ENCODE measurements at regions not wholly inside any gene's neighbourhood (a gene's known extent, or its start where the extent isn't known, plus 50 kb on each side); places are given as distances from the start of the nearest gene placed in this dataset.

DNA sequence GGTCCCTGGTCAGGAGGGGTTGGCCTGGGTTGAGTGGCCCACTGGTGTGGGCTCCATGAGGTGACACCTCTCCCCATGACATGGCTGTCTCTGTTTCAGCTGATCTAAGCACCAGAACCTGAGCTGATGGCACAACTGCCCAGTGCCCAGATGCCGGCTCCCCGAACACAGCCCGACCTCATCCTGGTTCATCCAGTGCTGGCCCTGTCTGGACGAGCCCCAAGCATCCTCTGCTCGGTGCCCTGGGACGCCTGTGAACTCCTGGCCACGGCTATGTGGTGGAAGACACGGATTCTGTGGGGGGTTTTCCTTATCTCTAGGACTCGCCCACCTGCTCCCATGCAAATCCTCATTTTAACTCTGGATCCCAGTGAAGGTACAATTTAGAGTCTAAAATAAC is 389.2 kb downstream of the SHANK2 start:
- no peak for DNase-seq

DNA sequence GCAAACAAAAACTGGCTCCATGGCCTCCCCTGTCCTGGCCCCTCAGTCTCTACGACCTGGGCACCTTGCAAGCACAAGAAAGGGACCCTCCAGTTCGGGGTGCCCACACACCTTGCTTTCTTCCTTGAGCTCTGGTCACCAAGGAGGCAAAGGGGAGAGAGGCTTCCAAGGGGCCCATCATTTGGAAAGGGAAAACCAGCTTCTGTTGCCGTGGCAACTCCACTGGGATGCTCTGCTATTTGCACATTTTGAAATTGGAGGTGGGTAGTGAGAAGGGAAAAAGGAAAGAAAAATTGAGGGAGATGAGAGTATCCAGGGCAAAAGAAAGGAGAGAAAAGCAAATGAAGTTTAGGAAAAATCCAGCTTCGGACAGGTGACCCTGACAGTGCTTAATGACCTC is 388.4 kb downstream of the SHANK2 start:
- no peak for DNase-seq

DNA sequence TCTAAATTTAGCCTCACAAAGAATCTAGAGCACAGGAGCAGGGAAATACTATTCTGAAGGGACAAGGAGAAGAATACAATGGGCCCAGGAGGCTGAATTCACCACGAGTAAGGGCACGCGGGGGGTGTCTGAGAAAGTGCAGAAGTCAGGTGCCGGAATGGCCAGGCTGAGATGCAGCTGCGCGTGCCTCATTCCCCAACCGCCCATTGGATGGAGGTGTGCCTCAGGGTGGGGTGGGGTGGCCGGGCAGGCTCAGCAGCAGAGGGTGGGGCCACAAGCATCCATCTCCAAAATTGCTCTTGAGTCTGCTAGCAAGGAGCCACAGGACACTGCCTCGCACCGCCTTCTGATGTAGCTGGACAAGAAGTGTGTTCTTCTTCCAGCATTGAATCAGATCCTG is 387.0 kb downstream of the SHANK2 start:
- no peak for DNase-seq

DNA sequence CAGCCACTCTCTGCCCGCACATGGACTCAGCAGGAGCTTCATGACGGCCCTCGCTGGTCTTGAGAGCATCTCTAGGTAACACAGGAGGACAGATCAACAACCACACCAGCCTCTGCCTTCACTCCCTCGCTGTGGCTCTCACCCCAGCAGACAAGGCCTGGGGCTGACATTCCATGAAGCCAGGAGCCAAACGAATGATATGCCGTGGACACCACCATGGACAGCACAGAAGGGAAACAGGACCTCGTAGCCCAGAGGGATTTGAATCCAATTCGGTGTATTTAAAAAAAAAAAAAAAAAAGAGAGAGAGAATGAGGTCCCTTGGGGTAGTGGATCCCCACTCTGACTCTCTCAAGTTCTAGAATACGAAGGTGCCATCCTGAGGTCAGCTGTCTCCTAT is 385.5 kb downstream of the SHANK2 start:
- no peak for DNase-seq

DNA sequence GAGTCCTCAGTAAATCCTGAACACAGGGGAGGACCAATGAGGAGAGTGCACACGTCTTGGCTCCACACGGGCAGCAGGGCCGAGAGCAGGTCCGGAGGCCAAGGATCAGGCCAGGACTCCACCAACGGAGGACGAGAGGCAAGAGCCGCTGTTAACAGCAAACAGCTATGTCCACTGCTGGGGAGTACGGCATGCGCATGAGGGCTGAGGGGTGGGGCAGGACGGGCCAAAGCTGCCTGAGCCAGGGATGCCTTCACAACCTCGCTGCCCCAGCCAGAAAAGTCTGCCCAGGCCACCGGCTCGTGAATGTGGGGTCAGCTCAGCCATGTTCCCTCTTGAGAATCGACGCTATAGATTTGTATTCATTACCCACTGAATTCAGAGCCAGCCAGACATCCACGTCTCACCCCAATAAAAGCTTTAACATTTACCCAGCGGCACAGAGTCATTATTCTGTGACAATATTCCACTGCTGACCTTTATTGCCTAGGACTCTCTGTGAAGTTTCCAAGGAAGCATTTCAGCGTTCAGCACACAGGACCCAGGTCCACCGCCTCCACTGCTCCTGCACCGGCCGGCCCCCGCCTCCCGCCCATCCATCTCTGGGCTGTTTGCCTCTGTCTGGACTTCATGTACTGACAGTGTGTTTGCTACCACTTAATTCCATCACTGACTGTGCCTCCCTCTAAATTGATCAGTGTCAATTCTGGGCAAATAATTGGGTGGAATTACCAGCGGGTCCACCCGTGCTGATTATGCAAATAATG is 384.9 kb downstream of the SHANK2 start:
- no peak for DNase-seq

DNA sequence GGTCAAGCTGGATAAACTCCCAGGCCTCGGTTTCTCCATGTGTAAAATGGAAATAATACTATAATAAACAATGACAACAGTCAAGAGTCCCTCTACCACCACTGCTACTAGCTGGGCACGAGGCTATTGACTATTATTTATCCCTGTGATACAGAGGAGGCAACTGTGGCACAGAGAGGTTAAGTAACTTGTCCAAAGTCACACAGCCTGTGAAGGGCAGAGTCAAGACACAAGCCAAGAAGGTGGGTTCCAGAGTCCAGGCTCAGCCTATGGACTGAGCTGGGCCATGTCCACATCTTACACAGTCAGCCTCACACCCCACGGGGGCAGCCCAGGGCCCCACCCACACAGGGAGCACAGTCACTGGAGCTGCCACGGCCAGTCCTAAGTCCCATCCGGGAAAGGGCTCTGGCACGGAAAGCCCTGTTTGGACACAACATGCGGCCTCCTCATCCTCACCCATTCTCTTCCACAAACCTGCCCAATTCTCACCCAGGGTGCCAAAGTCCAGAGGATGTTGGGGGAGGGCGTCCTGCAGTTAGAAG is 384.0 kb downstream of the SHANK2 start:
- no peak for DNase-seq

DNA sequence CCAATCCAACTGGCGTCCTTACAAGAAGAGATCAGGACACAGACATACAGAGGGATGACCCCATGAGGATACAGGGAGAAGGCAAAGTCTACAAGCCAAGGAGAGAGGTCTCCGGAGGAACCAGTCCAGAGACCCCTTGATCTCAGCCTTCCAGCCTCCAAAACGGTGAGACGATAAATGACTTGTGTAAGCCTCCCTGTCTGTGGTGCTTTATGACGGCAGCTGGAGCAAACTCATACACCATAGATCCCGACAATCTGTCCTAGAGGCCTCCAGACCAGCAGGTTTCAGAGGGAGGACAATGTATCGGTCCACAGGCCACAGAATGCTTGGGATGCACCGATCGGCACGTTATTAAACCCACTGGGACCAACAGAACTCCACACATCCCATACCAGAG is 383.3 kb downstream of the SHANK2 start:
- no peak for DNase-seq

DNA sequence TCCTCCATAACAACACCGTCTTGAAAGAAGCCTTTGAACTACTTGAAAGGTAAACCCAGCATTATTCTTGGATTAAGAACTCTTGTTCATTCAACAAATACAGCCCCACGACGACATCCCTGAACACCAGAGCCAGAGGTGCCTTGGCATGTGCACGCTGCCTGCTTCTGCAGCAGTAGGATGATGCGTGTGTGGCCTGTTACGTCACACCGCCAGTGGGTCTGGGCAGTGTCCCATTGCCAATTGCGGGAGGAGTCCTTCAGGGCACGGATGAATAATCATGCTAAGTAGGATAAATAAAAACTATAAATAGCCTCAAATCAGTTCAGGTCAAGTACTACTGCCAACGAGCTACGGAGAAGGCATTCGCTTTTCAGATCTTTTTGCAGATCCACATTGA is 380.5 kb downstream of the SHANK2 start:
- no peak for DNase-seq

DNA sequence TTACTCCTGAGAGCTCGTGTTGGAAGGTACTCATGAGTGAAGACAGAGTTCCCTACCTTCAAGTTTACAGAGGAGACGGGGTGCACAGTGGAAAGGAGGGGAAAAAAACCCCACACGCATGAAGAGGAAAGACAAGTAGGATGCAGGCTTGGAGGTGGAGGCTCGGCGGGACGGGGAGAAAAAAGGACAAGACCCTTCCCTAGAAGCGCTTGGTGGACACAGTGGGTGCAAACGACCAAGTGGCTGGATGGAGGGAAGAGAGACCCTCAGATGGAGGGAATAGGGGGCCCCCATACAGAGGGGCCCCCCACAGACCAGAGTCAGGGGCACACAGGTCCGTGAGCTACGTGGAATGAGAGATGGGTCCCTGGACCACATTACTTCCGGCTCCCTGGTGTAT is 380.1 kb downstream of the SHANK2 start:
- DNase-seq: no peak

DNA sequence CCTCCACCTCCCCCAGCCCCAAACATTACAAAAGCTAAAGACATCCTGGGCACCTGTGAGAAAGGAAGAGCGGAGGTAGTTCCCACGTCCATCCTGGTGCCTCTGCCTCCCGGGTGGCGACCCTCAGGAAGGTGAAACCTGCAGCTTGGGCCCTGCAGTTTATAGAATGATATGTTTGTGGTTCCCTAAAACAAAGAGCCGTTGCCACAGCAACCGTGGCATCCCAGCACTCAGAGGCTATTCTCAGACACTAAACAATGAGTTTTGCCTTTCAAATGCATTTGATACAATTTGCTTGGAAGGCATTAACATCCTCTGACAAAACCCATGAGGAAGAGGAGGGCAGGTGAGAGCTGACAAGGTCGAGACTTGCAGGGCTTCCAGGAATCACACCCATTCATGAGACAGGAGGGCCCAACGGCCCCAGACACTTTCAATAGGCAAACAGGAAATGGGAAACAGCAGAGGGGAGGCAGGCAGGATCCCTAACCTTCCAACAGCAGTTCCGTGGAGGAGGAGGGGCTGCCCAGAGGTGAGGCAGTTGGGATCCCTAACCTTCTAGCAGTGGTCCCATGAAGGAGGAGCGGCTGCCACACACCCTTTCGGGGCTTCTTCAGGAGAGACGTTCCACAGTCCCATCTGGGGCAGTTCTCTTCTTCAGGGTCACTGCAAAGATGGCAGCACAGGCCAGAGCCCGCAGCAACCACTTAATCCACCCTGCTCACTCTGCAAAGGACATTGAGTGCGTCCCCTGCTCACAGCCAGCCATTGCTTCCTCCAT is 379.2 kb downstream of the SHANK2 start:
- DNase-seq: no peak

DNA sequence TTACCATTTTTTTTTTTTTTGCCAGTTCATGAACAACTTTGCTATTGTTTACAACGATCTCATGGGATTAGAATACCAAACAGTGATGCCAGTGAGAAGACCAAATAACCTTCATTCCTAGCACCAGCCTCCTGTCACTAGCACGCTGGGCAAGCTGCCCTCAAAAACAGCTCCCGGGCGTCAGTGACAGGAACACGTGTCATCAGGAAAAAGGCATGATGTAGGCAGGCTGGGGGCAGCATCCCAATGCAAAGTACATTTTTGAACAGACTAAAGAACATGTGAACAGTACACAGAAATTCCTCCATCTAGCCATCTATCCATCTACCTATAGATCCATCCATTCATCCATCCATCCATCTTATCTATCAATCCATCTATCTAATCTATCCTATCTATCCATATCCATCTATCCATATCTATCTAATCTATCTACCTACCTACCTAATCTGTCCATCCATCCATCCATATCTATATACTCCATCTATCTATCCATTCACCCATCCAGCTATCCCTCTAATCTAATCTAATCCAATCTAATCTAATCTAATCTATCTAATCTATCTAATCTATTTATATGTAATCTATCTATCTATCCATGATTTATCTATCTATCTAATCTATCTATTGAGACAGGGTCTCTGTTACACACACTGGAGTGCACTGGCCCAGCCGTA is 378.5 kb downstream of the SHANK2 start:
- DNase-seq: no peak

DNA sequence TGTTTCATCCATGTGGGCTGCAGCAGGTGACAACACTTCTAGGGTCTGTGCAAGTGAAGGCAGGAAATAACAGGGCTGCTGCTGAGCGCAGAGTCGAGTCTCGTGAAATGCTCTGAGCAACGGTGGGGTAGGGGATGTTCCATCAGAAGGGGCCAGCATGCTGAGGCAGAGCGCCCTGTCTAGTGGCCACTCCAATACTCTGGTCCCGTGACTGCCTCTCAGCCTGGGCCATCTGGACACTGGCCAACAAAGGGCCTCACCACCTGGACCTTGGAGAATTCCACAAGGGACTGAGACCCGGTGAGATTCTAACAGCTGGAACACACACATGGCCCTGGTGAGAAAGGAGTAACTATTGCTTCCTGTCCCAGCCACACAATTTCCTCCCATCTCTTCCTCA is 375.7 kb downstream of the SHANK2 start:
- DNase-seq: no peak

DNA sequence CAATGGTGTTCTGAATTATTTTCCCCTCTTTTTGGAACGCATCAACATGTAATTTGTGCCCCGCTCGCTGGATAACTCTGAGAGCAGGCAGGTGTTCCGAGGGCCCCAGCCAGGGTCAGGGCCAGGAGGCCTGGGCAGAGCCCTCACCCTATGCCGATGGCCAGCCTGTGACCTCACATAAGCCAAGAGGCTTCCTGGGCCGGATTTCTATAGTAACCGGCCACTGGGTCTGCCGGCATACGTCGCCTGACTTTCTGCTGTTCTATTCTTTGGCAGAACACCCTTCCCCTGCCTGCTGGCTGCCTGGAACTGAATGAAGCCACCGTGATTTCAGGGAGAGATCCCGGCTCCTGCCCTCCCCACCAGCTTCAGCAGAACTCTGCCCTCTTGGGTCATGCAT is 375.2 kb downstream of the SHANK2 start:
- no peak for DNase-seq

DNA sequence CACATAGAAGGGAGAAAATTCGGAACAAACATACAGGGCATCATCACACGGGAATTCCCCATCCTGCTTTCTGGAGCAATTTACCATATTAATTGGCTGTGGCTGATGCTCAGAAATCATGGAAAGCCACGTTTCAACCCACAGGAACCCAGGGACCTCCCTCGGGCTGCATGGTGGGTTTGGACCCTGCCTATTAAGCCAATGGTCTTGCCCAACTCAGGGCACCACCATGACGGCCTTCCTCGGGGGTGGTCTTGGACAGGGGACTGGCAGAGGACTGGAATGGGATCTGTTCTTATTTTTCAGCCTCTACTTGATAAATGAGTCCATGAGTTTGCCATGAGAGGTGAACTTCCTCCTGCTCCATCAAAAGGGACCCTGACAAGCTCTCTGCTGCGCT is 374.0 kb downstream of the SHANK2 start:
- no peak for DNase-seq

DNA sequence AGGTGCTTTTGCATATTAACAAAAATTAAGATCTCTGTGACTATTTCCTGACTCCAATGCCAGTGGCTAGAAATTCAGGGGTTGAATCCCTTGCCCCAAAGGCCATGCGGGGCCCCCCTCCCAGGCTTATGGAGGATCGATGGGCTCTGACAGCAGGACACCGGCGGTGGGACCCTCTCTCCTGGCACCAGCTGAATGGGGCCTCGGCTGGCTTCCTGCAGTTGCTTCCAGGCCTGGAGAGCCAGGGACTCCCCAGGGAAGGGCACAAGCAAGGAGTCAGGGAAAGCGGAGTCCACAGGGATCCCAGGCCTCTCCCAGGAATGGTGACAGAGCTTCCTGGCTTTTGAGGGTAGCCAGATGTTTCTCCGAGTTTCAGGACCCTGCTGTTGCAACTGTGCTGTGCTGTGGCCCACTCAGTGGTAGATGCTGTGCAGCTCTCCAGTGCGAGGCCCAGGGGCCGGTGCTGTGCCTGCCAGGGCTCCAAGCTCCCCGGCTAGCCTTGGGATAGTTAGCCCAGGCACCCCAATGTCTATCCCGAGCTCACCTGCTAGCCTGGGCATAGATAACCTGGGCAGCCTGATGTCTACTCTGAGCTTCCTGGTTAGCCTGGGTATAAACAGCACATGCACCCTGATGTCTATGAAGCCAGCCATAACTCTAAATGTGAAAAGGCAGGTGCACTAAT is 372.6 kb downstream of the SHANK2 start:
- DNase-seq: no peak

DNA sequence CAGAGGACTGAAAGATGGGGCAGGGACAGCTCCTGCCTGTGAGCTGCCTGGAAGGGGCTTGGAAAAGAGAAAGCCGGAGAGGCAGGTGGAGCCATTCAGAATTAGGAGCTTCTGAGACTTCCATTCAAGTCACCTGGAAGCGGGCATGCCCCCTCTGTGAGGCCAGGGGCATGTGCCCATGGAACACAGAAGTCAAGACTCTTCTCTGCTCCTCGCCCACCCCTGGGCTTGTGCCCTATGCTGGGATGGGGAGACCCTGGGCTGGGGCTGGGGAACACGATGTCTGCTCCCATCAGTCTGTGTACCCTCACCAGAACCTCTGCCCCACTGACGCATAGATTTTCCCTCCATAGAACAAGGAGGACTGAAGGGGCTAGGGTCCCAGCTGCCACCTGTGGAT is 372.0 kb downstream of the SHANK2 start:
- DNase-seq: no peak

DNA sequence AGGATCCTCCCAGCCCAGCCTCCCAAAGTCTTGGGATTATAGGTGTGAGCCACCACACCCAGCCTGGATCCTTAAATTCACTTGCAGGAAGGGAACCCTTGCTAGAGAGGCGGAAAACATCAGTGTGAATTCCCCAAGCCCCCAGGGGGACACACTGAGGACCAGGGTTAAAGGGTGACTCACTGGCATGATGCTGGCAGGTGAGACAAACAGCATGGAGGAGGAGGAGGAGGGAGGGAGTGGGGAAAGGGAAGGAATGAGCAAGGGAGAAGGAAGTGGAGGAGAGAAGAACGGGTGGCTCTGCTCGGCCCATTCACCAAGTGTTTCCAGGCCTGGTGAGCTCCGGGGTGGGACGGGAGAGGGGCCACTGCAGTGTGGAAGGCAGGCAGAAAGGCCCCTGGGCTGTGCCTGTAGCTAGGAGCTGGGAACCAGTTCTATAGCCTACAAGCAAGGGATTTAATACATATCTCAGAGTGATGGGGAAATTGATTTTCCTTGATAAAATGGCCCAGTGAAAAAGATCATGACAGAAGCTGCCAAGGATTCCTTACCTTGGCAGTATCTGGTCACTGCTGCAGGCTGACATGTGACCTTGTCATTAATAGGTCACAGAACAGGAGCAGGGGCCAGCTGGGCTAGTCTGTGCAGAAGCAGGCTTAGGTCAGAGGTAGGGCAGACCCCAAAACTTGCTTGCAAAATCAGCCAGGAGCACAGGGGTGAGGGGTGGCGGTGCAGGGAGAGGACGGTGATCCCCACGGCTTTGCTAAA is 370.2 kb downstream of the SHANK2 start:
- DNase-seq: no peak

DNA sequence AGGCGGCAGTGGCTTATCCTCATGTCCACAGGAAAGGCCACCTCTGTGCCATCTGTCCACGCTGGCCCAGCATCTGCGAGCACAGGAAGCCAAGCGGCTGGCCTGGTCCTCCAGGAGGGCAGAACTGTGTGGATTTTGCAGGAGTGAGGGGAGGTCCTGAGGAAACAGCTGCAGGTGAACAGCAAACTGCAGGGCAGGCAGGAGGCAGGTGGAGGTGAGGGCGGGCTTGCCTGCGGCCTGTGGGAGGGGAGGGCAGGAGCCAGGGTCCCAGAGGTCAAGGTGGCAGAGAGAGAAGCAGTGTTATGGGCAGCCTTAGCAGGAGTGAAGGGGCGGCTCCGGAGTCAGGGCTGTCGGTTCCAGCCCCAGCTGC is 369.7 kb downstream of the SHANK2 start:
- DNase-seq: no peak

DNA sequence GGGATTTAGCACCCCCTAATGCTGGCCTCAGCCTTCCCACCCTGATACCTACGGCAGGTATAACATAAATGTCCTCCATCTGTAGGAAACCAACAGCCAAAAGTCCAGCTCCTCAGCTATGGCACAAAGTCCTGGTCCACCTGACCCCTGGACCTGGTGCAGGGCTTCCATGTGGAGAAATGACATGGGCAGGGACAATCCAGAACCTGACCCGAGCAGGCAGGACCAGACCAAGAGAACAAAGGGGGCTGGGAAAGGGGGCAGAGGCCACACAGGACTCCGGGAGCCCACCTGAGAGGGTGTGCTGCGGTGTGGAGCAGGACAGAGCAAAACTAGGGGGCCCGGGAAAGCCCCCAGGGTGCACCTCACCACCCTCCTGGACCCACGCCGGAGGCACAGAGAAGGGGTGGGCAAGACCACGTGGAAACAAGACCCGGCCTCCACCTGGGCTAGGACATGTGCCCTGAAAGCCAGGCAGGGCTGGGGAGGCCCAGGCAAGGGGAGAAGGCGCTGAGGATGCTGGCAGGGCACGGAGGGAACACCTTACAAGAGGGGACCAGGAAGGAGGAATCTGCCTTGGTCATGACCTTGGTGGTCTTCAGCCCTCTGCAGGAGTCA is 368.9 kb downstream of the SHANK2 start:
- DNase-seq: no peak

DNA sequence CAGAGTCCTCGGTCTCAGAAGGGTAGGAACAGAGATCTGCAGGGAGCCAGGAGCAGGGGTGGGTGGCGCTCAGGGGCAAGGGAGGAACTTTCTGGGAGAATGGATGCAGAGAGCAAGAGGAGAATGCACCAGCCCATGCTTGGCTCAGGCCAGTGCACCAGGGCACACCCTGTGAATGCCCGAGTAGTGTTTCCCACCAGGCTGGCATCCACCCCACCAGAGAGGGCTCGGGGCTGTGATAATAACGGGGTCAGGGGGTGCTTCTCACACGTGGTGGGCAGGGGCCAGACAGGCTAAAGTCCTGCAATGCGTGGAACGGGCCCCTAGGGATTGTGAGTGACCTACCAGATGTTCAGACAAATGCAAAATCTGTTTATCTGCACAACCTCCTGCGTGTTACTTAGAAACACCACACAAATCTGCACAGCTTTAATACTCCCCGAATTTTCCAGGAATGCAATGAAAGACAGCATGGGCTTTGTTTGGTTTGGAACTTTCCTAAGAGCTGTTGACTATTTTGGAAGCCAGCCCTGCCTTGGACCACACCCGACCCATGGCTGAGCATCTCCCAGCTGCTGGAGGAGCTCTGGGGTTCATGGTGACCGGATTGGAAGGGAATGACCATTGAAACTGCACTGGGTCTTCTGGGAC is 368.3 kb downstream of the SHANK2 start:
- DNase-seq: no peak

Data from CD4-positive, alpha-beta T cell treated with Interleukin-12 subunit alpha and Interleukin-12 subunit beta, for 1 hour (primary cell).